ENCODE measurements at regions not wholly inside any gene's neighbourhood (a gene's known extent, or its start where the extent isn't known, plus 50 kb on each side); places are given as distances from the start of the nearest gene placed in this dataset.
A peak's percentile ranks its signal among the peaks of the same experiment; 100 is the strongest.
"Not testable (repeated sequence)": the region's sequence is repeated elsewhere in the genome, so short reads cannot be mapped to it uniquely, and the experiment has no call there.

- in situ Hi-C loops (cut with HindIII; ENCODE audit: low pct_unique_long_range_greater_than_20kb, low sequenced_read_pairs) = no loop called here
- TF ChIP-seq JUND (IDR thresholded peaks at IDR 0.05; ENCODE audit: low read depth) = no peak
- DNase-seq (ENCODE audit: low read depth in 1 of 2, low spot score in 1 of 2) = peak in 1 of 2 experiments; percentile 66
These were observed 116.0 kb downstream of the NPTX2 start for GRCh38 chr7:98733036-98733435.

- in situ Hi-C loops (cut with HindIII; ENCODE audit: low pct_unique_long_range_greater_than_20kb, low sequenced_read_pairs) = no loop called here
- DNase-seq (ENCODE audit: low read depth in 1 of 2, low spot score in 1 of 2) = no peak
- no peak for TF ChIP-seq JUND (IDR thresholded peaks at IDR 0.05; ENCODE audit: low read depth)
These were observed 118.7 kb downstream of the NPTX2 start for GRCh38 chr7:98735801-98736200.

- in situ Hi-C loops (cut with HindIII; ENCODE audit: low pct_unique_long_range_greater_than_20kb, low sequenced_read_pairs); DNase-seq (ENCODE audit: low read depth in 1 of 2, low spot score in 1 of 2): not testable (repeated sequence)
These were observed 119.4 kb downstream of the NPTX2 start for GRCh38 chr7:98736461-98736860.

GRCh38 chr7:98737176-98737575 is 120.1 kb downstream of the NPTX2 start:
- in situ Hi-C loops (cut with HindIII; ENCODE audit: low pct_unique_long_range_greater_than_20kb, low sequenced_read_pairs) = no loop called here
- TF ChIP-seq JUND (IDR thresholded peaks at IDR 0.05; ENCODE audit: low read depth) = no peak
- DNase-seq (ENCODE audit: low read depth in 1 of 2, low spot score in 1 of 2) = no peak

GRCh38 chr7:98740643-98741042 is 123.6 kb downstream of the NPTX2 start:
- no peak for TF ChIP-seq JUND (IDR thresholded peaks at IDR 0.05; ENCODE audit: low read depth)
- DNase-seq (ENCODE audit: low read depth in 1 of 2, low spot score in 1 of 2) = no peak
- in situ Hi-C loops (cut with HindIII; ENCODE audit: low pct_unique_long_range_greater_than_20kb, low sequenced_read_pairs) = no loop called here

- TF ChIP-seq JUND (IDR thresholded peaks at IDR 0.05; ENCODE audit: low read depth) = no peak
- in situ Hi-C loops (cut with HindIII; ENCODE audit: low pct_unique_long_range_greater_than_20kb, low sequenced_read_pairs) = no loop called here
- DNase-seq (ENCODE audit: low read depth in 1 of 2, low spot score in 1 of 2) = peak; percentile 57 to 78
These were observed 124.0 kb downstream of the TMEM130 start for GRCh38 chr7:98745722-98746318.

- no peak for TF ChIP-seq JUND (IDR thresholded peaks at IDR 0.05; ENCODE audit: low read depth)
- DNase-seq (ENCODE audit: low read depth in 1 of 2, low spot score in 1 of 2) = no peak
- in situ Hi-C loops (cut with HindIII; ENCODE audit: low pct_unique_long_range_greater_than_20kb, low sequenced_read_pairs) = no loop called here
These were observed 121.7 kb downstream of the TMEM130 start for GRCh38 chr7:98748090-98748489.

GRCh38 chr7:98753176-98753575 is 116.6 kb downstream of the TMEM130 start:
- TF ChIP-seq JUND (IDR thresholded peaks at IDR 0.05; ENCODE audit: low read depth) = no peak
- in situ Hi-C loops (cut with HindIII; ENCODE audit: low pct_unique_long_range_greater_than_20kb, low sequenced_read_pairs) = no loop called here
- no peak for DNase-seq (ENCODE audit: low read depth in 1 of 2, low spot score in 1 of 2)

GRCh38 chr7:98753989-98754479 is 115.8 kb downstream of the TMEM130 start:
- TF ChIP-seq JUND (IDR thresholded peaks at IDR 0.05; ENCODE audit: low read depth) = no peak
- peak in 1 of 2 experiments; percentile 68 for DNase-seq (ENCODE audit: low read depth in 1 of 2, low spot score in 1 of 2)
- in situ Hi-C loops (cut with HindIII; ENCODE audit: low pct_unique_long_range_greater_than_20kb, low sequenced_read_pairs) = no loop called here

- no peak for DNase-seq (ENCODE audit: low read depth in 1 of 2, low spot score in 1 of 2)
- in situ Hi-C loops (cut with HindIII; ENCODE audit: low pct_unique_long_range_greater_than_20kb, low sequenced_read_pairs) = no loop called here
- TF ChIP-seq JUND (IDR thresholded peaks at IDR 0.05; ENCODE audit: low read depth) = no peak
These were observed 114.5 kb downstream of the TMEM130 start for GRCh38 chr7:98755138-98755898.

- in situ Hi-C loops (cut with HindIII; ENCODE audit: low pct_unique_long_range_greater_than_20kb, low sequenced_read_pairs) = no loop called here
- TF ChIP-seq JUND (IDR thresholded peaks at IDR 0.05; ENCODE audit: low read depth) = no peak
- DNase-seq (ENCODE audit: low read depth in 1 of 2, low spot score in 1 of 2) = no peak
These were observed 111.7 kb downstream of the TMEM130 start for GRCh38 chr7:98758157-98758556.

- in situ Hi-C loops (cut with HindIII; ENCODE audit: low pct_unique_long_range_greater_than_20kb, low sequenced_read_pairs) = no loop called here
- DNase-seq (ENCODE audit: low read depth in 1 of 2, low spot score in 1 of 2) = no peak
- TF ChIP-seq JUND (IDR thresholded peaks at IDR 0.05; ENCODE audit: low read depth) = no peak
These were observed 109.6 kb downstream of the TMEM130 start for GRCh38 chr7:98760201-98760651.

GRCh38 chr7:98761225-98761624 is 108.6 kb downstream of the TMEM130 start:
- DNase-seq (ENCODE audit: low read depth in 1 of 2, low spot score in 1 of 2) = no peak
- in situ Hi-C loops (cut with HindIII; ENCODE audit: low pct_unique_long_range_greater_than_20kb, low sequenced_read_pairs) = no loop called here
- TF ChIP-seq JUND (IDR thresholded peaks at IDR 0.05; ENCODE audit: low read depth) = no peak

Data from T47D (cell line).